GM12874 (cell line): ENCODE measurements at regions not wholly inside any gene's neighbourhood (a gene's known extent, or its start where the extent isn't known, plus 50 kb on each side); places are given as distances from the start of the nearest gene placed in this dataset.

Experiments used
- TF ChIP-seq, protein P1 (sequence below): IDR thresholded peaks from 2 replicates; pipeline ENCODE4 v1.5.1; 2011; ENCODE audit warnings: low read depth, mild to moderate bottlenecking, control low read depth, low read length, moderate library complexity; ENCODE audit not compliant: insufficient read depth

DNA sequence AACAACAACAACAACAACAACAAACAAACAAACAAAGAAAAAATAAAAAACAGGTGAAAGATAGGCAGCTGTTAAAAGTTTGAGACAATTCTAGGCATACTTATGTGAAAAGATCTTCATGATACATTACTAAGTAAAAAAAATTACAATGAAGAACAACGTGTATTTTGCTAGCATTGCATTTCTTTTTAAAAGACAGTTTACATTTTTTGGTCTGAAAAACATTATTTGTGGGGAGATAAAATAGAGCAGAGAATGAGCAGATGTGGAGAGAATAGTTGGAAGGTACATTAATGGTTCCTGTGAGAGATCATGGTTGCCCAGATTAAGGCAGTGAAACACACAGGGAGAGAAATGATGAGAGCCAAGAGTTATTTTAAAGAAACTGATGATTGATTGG, 210.2 kb upstream of the MKLN1 start:
- TF ChIP-seq, protein P1, sequence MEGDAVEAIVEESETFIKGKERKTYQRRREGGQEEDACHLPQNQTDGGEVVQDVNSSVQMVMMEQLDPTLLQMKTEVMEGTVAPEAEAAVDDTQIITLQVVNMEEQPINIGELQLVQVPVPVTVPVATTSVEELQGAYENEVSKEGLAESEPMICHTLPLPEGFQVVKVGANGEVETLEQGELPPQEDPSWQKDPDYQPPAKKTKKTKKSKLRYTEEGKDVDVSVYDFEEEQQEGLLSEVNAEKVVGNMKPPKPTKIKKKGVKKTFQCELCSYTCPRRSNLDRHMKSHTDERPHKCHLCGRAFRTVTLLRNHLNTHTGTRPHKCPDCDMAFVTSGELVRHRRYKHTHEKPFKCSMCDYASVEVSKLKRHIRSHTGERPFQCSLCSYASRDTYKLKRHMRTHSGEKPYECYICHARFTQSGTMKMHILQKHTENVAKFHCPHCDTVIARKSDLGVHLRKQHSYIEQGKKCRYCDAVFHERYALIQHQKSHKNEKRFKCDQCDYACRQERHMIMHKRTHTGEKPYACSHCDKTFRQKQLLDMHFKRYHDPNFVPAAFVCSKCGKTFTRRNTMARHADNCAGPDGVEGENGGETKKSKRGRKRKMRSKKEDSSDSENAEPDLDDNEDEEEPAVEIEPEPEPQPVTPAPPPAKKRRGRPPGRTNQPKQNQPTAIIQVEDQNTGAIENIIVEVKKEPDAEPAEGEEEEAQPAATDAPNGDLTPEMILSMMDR = no peak

DNA sequence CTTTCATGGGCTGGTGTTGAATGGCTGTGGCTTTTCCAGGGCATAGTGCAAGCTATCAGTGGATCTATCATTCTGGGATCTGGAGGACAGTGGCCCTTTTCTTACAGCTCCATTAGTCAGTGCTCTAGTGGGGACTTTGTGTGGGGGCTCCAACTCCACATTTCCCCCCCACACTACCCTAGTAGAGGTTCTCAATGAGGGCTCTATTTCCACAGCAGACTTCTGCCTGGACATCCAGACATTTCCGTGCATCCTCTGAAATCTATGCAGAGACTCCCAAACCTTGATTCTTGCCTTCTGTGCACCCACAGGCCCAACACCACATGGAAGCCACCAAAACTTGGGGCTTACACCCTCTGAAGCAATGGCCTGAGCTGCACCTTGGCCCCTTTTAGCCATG, 208.3 kb upstream of the MKLN1 start:
- TF ChIP-seq, protein P1 = no peak

DNA sequence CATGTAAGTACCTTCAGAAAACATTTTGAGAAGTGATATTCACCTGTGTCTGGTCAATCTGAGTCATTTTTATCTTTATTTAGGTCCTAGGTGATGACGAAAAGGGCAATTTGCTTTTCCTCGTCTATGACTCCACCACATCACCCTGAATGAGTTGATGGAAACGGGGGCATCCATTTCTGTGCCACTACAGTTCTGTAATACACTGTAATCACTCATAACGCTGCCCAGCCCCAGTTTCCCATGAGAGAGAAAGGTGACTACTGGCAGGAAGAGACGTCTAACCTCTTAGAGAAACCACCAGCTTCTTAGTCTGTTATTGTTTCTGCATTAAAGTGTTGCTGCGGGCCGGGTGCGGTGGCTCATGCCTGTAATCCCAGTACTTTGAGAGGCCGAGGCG, 205.3 kb upstream of the MKLN1 start:
- TF ChIP-seq, protein P1 = no peak

DNA sequence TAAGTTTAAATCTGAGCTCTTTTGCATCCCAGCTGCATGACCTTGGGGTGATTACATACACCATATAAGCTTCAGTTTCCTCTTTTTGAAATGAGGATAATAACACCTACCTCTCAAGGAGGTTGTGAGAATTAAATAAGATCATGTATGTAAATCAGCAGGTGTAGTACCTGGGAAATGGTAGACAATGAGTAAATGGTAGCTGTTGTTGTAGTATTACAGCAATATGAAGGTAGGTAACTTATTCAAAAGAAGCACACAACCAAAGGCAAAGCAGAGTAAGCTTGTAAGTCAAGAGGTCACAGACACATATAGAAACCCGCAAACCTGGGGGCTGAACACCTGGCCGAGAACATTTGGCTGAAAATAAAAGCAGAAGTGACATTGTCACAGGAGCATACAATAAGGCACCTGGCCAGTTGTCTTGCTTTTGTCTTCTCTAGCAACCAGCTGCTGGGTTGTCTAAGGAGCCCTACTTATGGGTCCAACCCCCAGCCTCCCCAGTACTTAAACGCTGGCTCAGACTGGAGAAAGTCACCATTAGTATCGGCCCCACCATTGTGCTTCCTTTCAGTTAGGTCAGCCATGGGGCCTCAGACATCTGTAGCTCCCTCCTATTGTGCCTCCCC, 203.6 kb upstream of the MKLN1 start:
- TF ChIP-seq, protein P1 = no peak

DNA sequence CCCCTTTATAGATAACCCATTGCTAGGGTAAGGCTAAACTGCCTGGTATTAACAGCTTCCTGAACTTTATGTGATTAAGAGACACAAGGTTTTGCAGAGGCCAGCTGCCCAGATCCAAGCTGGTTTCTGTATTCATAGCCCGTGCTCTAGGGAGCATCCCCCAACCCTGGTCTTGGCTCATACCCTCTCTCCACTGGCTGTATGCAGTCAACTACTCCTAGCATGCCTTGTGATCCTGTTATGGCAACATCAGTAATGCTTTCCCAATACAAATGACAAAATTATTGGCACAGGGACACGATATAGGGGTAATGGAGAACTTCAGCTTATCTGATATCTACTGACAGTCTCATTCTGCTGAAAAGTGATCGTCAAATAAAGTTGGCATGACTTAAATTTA, 202.8 kb upstream of the MKLN1 start:
- TF ChIP-seq, protein P1 = no peak

DNA sequence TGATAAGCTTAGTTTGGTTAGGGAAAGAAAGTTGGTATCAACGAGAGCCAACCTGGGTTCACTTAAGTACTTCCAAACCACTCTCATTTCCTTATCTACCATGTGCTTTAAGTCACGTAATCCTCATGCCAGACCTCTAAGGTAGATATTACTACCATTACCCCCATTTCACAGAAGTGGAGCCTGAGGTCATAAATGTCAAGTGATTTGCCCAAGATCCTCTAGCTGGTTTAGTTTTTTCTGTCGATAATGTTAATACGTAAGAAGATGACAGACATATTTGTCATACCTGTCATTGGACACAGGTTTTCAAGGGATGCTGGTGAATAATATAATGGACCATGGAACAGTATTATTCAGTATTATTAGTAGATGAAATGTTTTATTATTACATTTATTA, 197.4 kb upstream of the MKLN1 start:
- TF ChIP-seq, protein P1 = no peak

DNA sequence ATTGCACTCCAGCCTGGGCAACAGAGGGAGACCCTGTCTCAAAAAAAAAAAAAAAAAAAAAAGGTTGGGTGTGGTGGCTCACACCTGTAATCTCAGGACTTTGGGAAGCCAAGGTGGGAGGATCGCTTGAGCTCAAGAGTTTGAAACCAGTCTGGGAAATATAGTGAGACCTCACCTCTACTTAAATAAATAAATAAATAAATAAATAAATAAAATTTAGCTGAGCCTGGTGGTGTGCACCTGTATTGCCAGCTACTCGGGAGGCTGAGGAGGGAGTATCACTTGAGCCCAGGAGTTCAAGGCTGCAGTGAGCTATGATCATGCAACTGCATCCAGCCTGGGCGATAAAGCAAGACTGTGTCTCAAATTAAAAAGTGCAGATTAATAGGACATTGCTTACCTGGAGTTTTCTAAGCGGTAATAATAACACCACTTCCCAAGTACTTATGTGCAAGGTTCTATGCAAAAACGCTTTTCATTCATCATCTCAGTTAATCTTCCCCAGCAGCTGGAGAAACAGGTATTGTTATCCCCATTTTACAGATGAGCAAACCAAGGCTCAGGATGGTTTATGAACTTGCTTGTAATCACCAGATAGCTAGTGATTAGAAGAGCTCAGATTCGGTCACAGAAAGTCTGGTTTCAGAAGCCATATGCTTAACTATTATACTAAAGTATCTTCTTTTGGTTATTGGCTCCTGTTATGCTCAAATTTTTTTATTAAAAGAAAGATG, 196.5 kb upstream of the MKLN1 start:
- TF ChIP-seq, protein P1 = no peak
